Thoracic aorta (tissue), 2 donors: ENCODE measurements at regions not wholly inside any gene's neighbourhood (a gene's known extent, or its start where the extent isn't known, plus 50 kb on each side); places are given as distances from the start of the nearest gene placed in this dataset.

Experiments used
- ATAC-seq: fragments of 150-250 bp; one replicate; pipeline ENCODE4 v1.8.0; 2017; ENCODE audit warnings: low read depth; ENCODE audit not compliant: insufficient number of reproducible peaks, low FRiP score
- DNase-seq: peaks from one replicate; pipeline ENCODE4 v3.0.0-alpha.2; 2020; ENCODE audit warnings: low spot score
- H3K27ac ChIP-seq, 2 donors: fragments of 200-600 bp; sonication (generic); 1 replicate in 1 of 2; 2 replicates in 1 of 2; pipeline ENCODE4 v1.5.1; 2016; ENCODE audit warnings: mild to moderate bottlenecking in 2 of 2, moderate library complexity in 2 of 2
- H3K27me3 ChIP-seq: fragments of 200-600 bp; sonication (generic); replicated peaks from 2 replicates; pipeline ENCODE4 v1.6.0; 2016; ENCODE audit warnings: mild to moderate bottlenecking; ENCODE audit not compliant: insufficient read depth
- H3K36me3 ChIP-seq: fragments of 200-600 bp; sonication (generic); one replicate; pipeline ENCODE4 v1.5.1; 2016
- H3K4me1 ChIP-seq, 2 donors: fragments of 200-600 bp; sonication (generic); 1 replicate in 1 of 2; 2 replicates in 1 of 2; pipeline versions ENCODE4 v1.5.1 to v1.6.0; 2016; ENCODE audit warnings: low read depth in 2 of 2, mild to moderate bottlenecking in 1 of 2; ENCODE audit not compliant: control insufficient read depth in 1 of 2
- H3K4me3 ChIP-seq: fragments of 200-600 bp; sonication (generic); 2 replicates; pipeline ENCODE4 v1.5.1; 2016; ENCODE audit warnings: mild to moderate bottlenecking
- H3K9me3 ChIP-seq: fragments of 200-600 bp; sonication (generic); 2 replicates; pipeline ENCODE4 v1.5.1; 2016
- CTCF ChIP-seq: fragments of 200-600 bp; sonication (generic); IDR thresholded peaks from one replicate; pipeline ENCODE4 v1.5.1; 2019; ENCODE audit warnings: antibody characterized with exemption

GRCh38 chr7:45974540-45975360, 53.7 kb upstream of the IGFBP3 start:
- no peak overlapping the region for H3K27ac ChIP-seq
- no peak for TF ChIP-seq CTCF
- ATAC-seq: no peak

GRCh38 chr7:45973725-45974532, 52.9 kb upstream of the IGFBP3 start:
- Histone ChIP-seq H3K27ac (no peak overlapping the region), H3K4me1 (peaks cover 14 to 46% of the 10 kb centered on the region in 2 donors), H3K27me3 (no peaks in the 10 kb centered on the region), H3K36me3 (no peaks in the 10 kb centered on the region), H3K4me3 (no peak overlapping the region), H3K9me3 (no peaks in the 10 kb centered on the region)
- DNase-seq (no peak), ATAC-seq (no peak)
- no peak for TF ChIP-seq CTCF

More at GRCh38 chr7:45974540-45975360, 53.7 kb upstream of the IGFBP3 start:
- H3K4me1 ChIP-seq: peaks cover 21 to 47% of the 10 kb centered on the region in 2 donors
- H3K36me3 ChIP-seq: no peaks in the 10 kb centered on the region
- no peak overlapping the region for H3K4me3 ChIP-seq
- no peak for DNase-seq
- no peaks in the 10 kb centered on the region for H3K9me3 ChIP-seq
- no peaks in the 10 kb centered on the region for H3K27me3 ChIP-seq

- Histone ChIP-seq H3K36me3 (no peaks in the 10 kb centered on the region), H3K9me3 (no peaks in the 10 kb centered on the region), H3K4me3 (no peak overlapping the region), H3K27ac (no peak overlapping the region), H3K27me3 (no peaks in the 10 kb centered on the region), H3K4me1 (peaks cover 9 to 36% of the 10 kb centered on the region in 2 donors)
- no peak for ATAC-seq
- DNase-seq: no peak
- no peak for TF ChIP-seq CTCF
These were observed 51.7 kb upstream of the IGFBP3 start for GRCh38 chr7:45972629-45973312.

GRCh38 chr7:45971661-45972175, 50.6 kb upstream of the IGFBP3 start:
- no peak for TF ChIP-seq CTCF
- Histone ChIP-seq H3K36me3 (no peaks in the 10 kb centered on the region), H3K4me3 (no peak overlapping the region), H3K27me3 (no peaks in the 10 kb centered on the region), H3K27ac (peak overlapping the region; percentile 60 to 75), H3K9me3 (no peaks in the 10 kb centered on the region), H3K4me1 (peaks cover 9 to 28% of the 10 kb centered on the region in 2 donors)
- ATAC-seq (no peak), DNase-seq (no peak)

- DNase-seq: no peak
- no peak for TF ChIP-seq CTCF
These were observed 50.1 kb upstream of the IGFBP3 start for GRCh38 chr7:45971171-45971570.

More at GRCh38 chr7:45971171-45971570, 50.1 kb upstream of the IGFBP3 start:
- ATAC-seq: no peak
- H3K36me3 ChIP-seq: no peaks in the 10 kb centered on the region
- H3K27me3 ChIP-seq: no peaks in the 10 kb centered on the region
- H3K9me3 ChIP-seq: no peaks in the 10 kb centered on the region
- H3K4me3 ChIP-seq: no peak overlapping the region
- peak overlapping the region; percentile 60 to 75 for H3K27ac ChIP-seq
- peaks cover 9 to 28% of the 10 kb centered on the region in 2 donors for H3K4me1 ChIP-seq
